Stimulated activated CD8-positive, alpha-beta memory T cell treated with anti-CD3 and anti-CD28 coated beads, Interleukin-7, amount 100 ng/mL, for 48 hours (primary cell): ENCODE measurements at regions not wholly inside any gene's neighbourhood (a gene's known extent, or its start where the extent isn't known, plus 50 kb on each side); places are given as distances from the start of the nearest gene placed in this dataset.

Source experiments
- DNase-seq, 2 donors: peaks; one replicate each; pipeline ENCODE4 v3.0.0-alpha.2; 2020; ENCODE audit warnings: low read depth in 1 of 2; ENCODE audit errors: extremely low read depth in 1 of 2

- no peak for DNase-seq
These were observed 260.7 kb downstream of the MN1 start for GRCh38 chr22:27540656-27541396.

DNA sequence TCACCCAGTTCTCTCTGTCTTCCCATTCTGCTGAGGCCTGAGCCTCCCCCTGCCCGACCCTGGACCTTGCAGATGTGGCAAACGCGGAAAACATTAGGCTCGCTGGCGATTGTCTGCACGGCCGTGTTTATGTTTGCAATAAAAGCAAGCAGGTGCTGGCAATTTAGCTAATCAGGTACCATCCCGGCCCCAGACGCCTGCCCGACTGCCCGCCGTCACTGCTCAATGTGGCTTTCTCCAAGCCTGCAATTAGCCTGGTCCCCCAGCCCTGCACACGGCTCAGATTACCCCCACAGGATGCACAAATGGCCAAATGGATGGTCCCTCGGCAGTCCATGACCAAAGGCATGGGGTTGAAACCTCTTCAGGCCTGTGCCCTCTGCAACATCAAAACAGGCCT is 259.7 kb downstream of the MN1 start:
- no peak for DNase-seq

GRCh38 chr22:27542602-27543001 is 259.0 kb downstream of the MN1 start:
- DNase-seq: no peak

DNA sequence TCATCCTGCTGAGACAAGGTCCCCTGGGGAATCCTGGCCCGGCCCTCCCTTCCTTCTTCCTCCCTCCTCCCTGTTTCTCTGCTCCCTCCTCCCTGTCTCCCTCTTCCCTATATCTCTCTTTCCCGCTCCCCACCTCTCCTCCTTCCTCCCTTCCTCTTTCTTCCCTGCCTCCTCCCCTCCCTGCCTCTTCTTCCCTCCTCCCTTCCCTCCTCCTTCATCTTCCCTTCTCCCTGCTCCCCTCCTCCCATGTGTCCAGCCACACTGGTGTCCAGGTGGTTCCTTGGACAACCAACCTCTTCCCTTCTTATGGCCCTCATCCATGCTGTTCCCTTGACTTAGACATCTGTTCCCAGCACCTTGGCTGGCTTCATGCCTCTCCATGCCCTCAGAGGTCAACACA is 258.1 kb downstream of the MN1 start:
- DNase-seq: no peak

DNA sequence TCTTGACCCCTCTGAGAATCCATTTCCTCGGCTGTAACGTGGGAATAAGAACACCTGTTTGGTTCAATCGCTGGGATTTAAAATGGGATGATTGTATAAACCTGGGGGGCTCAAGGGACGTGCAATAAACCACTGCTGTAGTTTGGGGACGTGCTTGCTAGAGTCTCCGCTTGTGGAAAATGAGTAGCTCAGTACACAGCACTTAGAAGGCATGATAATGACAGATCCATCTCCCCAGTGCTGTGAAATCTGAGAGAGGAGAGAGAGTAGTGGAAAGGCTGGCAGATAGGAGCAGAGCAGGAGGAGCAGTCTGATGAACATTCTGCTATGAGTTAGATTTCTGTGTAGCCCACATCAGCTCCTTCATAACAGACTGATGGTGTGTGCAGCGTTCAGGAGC is 256.5 kb downstream of the MN1 start:
- DNase-seq: no peak

GRCh38 chr22:27546157-27546935 is 255.2 kb downstream of the MN1 start:
- no peak for DNase-seq

GRCh38 chr22:27551402-27551801 is 250.2 kb downstream of the MN1 start:
- no peak for DNase-seq

- DNase-seq: no peak
These were observed 249.4 kb downstream of the MN1 start for GRCh38 chr22:27552176-27552575.

GRCh38 chr22:27552863-27553262 is 248.7 kb downstream of the MN1 start:
- no peak for DNase-seq

DNA sequence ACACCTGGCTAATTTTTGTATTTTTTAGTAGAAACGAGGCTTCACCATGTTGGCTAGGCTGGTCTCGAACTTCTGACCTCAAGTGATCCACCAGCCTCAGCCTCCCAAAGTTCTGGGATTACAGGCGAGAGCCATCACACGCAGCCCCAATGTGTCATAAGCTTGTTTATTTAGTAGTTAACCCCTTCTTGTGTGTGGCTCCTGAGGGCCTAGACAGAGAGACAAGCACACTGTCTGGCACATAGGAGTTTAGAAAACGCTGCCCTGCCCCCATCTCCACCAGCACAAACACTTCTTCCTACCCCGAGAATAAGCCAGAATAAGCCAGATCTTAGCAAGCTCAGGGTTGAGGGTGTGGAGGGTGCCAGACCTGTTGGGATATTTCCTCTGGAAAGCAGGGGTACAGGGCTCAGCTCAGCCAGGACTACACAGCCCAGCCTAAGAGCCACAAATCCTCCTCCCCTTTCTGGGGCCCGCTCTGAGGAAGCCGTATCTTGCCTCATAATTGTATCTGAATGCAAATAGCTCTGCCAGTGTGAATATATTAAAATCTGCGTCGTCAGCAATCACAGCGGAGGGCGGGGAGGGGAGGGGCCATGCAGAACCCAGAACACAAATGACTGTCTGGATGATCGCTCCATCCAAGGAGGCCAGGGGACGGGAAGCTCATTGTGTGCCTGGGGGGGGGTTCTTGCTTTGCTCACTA is 247.3 kb downstream of the MN1 start:
- DNase-seq: no peak

- no peak for DNase-seq
These were observed 246.6 kb downstream of the MN1 start for GRCh38 chr22:27554841-27555456.

GRCh38 chr22:27556371-27556770 is 245.2 kb downstream of the MN1 start:
- DNase-seq: no peak

GRCh38 chr22:27557286-27558008 is 244.1 kb downstream of the MN1 start:
- DNase-seq: no peak

GRCh38 chr22:27558658-27559371 is 242.7 kb downstream of the MN1 start:
- no peak for DNase-seq

- no peak for DNase-seq
These were observed 240.8 kb downstream of the MN1 start for GRCh38 chr22:27560781-27561180.

DNA sequence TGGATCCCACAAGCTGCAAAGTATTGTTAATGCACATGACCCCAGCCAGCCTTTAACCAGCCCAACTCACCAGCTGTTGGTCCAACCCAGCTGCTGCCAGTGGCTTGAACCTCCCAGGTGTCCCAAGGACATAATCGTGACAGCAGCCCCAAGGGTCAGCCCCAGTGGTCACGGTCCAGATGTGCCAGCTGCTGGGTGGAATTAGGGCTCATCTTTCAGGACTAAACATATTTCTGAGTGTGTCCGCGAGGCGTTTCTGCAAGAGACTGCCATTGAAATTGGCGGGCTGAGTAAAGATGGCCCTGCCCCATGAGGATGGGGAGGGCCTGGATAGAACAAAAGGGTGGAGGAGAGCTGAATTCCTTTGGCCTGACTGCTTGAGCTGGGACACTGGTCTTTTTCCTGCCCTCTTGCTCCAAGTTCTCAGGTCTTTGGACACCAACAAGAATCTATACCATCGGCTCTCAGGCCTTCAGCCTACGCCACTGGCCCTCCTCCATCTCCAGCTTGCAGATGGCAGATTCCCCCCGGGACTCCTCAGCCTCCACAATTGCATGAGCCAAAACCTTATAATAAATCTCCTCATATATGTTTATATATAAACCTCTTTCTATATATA is 240.2 kb downstream of the MN1 start:
- no peak for DNase-seq

- no peak for DNase-seq
These were observed 236.8 kb downstream of the MN1 start for GRCh38 chr22:27564806-27565205.

DNA sequence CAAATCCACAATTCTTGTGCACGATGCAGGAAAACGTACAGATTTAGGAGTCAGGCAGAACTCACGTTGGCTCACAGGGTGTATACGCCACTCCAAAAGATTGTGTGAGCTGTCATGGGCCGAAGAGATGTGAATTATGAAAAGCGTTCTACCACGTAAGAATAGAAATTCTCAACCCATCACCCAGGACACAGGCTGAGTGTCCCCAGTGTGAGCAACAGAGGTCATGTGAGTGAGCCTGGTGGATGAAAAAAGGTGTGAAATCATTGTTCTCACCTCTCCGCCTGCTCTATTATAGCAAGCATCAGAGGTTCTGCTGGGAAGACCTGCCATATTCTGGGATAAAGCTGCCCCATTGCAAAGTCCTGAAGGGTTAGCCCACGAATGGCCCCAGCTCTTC is 235.0 kb downstream of the MN1 start:
- no peak for DNase-seq

GRCh38 chr22:27568265-27568664 is 233.3 kb downstream of the MN1 start:
- DNase-seq: no peak
